ENCODE measurements at regions not wholly inside any gene's neighbourhood (a gene's known extent, or its start where the extent isn't known, plus 50 kb on each side); places are given as distances from the start of the nearest gene placed in this dataset.

GRCh38 chr4:41437111-41437536 is 100.8 kb upstream of the LIMCH1 start:
- Histone ChIP-seq H3K4me1 (ENCODE audit: control insufficient read depth, insufficient read depth, low read length) (no peaks in the 10 kb centered on the region), H3K9me1 (ENCODE audit: insufficient read depth, low read length) (no peaks in the 10 kb centered on the region), H3K9ac (ENCODE audit: low read depth, low read length) (no peak overlapping the region), H3K4me2 (ENCODE audit: low read depth, low read length) (no peak overlapping the region), H3K27me3 (ENCODE audit: control insufficient read depth, insufficient read depth, low read length) (no peaks in the 10 kb centered on the region), H3K56ac (ENCODE audit: extremely low read depth, insufficient read depth, low read length) (no peak overlapping the region), H2BK5ac (ENCODE audit: low read depth, low read length, poor library complexity, severe bottlenecking) (no peak overlapping the region), H2BK15ac (ENCODE audit: low read depth, low read length) (no peak overlapping the region), H2AK5ac (ENCODE audit: low read depth, low read length) (no peak overlapping the region), H4K8ac (ENCODE audit: low read depth in 2 of 2, low read length in 2 of 2) (no peak overlapping the region), H3K79me1 (ENCODE audit: low read depth in 1 of 2, low read length in 2 of 2) (no peaks in the 10 kb centered on the region), H3K36me3 (ENCODE audit: control insufficient read depth, insufficient read depth, low read length) (no peaks in the 10 kb centered on the region), H3K23ac (ENCODE audit: low read depth, low read length) (no peak overlapping the region), H2BK20ac (ENCODE audit: low read depth, low read length) (no peak overlapping the region), H4K91ac (ENCODE audit: insufficient read depth, low read depth, low read length) (no peak overlapping the region), H2BK120ac (ENCODE audit: low read depth, low read length) (no peak overlapping the region), H2AK9ac (replicated peaks; ENCODE audit: low read depth, low read length, poor library complexity) (no peak overlapping the region), H3K4me3 (ENCODE audit: insufficient read depth, low read depth, low read length) (no peak overlapping the region), H3K27ac (ENCODE audit: insufficient read depth, low read length) (no peak overlapping the region), H3K9me3 (ENCODE audit: control insufficient read depth, insufficient read depth, low read length) (no peaks in the 10 kb centered on the region), H3K18ac (ENCODE audit: low read depth, low read length) (no peak overlapping the region), H2AFZ (replicated peaks; ENCODE audit: low read length, poor library complexity) (no peak overlapping the region), H4K5ac (ENCODE audit: low read depth, low read length) (no peak overlapping the region), H3K14ac (replicated peaks; ENCODE audit: low read depth, low read length) (no peak overlapping the region), H4K20me1 (ENCODE audit: insufficient read depth, low read length) (no peaks in the 10 kb centered on the region), H3K4ac (ENCODE audit: low read depth, low read length) (no peak overlapping the region)
- DNase-seq = no peak
- WGBS, 2 experiments (ENCODE audit: extremely low coverage in 2 of 2, insufficient read length in 1 of 2) = no CpG with 5 or more reads among the region's 2 CpGs
- ChIA-PET POLR2A (ENCODE audit: unreplicated experiment) (no interaction called here), CTCF (no interaction called here)
- TF ChIP-seq RCOR1 (IDR thresholded peaks at IDR 0.05; ENCODE audit: insufficient replicate concordance, low read length) (no peak), ELK1 (IDR thresholded peaks at IDR 0.05; ENCODE audit: borderline replicate concordance, low read depth, low read length) (no peak), POLR2A (IDR thresholded peaks at IDR 0.05; ENCODE audit: low read depth, low read length) (no peak), CEBPB (IDR thresholded peaks at IDR 0.05; ENCODE audit: low read depth, low read length) (no peak), RAD21 (IDR thresholded peaks at IDR 0.05; ENCODE audit: low read length) (no peak), CHD1 (IDR thresholded peaks at IDR 0.05; ENCODE audit: low read depth, low read length) (no peak), RFX5 (IDR thresholded peaks at IDR 0.05; ENCODE audit: low read depth, low read length) (no peak), NFE2L2 (IDR thresholded peaks at IDR 0.05; ENCODE audit: low read depth, low read length) (no peak), FOS (IDR thresholded peaks at IDR 0.05; ENCODE audit: low read depth, low read length) (no peak), BHLHE40 (IDR thresholded peaks at IDR 0.05; ENCODE audit: low read depth, low read length) (no peak), SMC3 (IDR thresholded peaks at IDR 0.05; ENCODE audit: low read depth, low read length) (no peak)
- TF ChIP-seq, protein P1, sequence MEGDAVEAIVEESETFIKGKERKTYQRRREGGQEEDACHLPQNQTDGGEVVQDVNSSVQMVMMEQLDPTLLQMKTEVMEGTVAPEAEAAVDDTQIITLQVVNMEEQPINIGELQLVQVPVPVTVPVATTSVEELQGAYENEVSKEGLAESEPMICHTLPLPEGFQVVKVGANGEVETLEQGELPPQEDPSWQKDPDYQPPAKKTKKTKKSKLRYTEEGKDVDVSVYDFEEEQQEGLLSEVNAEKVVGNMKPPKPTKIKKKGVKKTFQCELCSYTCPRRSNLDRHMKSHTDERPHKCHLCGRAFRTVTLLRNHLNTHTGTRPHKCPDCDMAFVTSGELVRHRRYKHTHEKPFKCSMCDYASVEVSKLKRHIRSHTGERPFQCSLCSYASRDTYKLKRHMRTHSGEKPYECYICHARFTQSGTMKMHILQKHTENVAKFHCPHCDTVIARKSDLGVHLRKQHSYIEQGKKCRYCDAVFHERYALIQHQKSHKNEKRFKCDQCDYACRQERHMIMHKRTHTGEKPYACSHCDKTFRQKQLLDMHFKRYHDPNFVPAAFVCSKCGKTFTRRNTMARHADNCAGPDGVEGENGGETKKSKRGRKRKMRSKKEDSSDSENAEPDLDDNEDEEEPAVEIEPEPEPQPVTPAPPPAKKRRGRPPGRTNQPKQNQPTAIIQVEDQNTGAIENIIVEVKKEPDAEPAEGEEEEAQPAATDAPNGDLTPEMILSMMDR (conservative IDR thresholded peaks at IDR 0.05; ENCODE audit: low read depth, low read length) = no peak
- TF ChIP-seq, protein P2, sequence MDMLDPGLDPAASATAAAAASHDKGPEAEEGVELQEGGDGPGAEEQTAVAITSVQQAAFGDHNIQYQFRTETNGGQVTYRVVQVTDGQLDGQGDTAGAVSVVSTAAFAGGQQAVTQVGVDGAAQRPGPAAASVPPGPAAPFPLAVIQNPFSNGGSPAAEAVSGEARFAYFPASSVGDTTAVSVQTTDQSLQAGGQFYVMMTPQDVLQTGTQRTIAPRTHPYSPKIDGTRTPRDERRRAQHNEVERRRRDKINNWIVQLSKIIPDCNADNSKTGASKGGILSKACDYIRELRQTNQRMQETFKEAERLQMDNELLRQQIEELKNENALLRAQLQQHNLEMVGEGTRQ (IDR thresholded peaks at IDR 0.05; ENCODE audit: low read depth, low read length) = no peak
- dilution Hi-C loops (cut with HindIII; ENCODE audit: low sequenced_read_pairs, unreplicated experiment) (no loop called here), in situ Hi-C loops (cut with MboI; ENCODE audit: low sequenced_read_pairs) (no loop called here), intact Hi-C loops (cut with micrococcal nuclease) (no loop called here)
- no peak for ATAC-seq (ENCODE audit: low read depth)
- no TSS peak for BruUV-seq (replicated peaks)

Data from IMR-90 (cell line).